ENCODE measurements at regions not wholly inside any gene's neighbourhood (a gene's known extent, or its start where the extent isn't known, plus 50 kb on each side); places are given as distances from the start of the nearest gene placed in this dataset.
A peak's percentile ranks its signal among the peaks of the same experiment; 100 is the strongest.

DNA sequence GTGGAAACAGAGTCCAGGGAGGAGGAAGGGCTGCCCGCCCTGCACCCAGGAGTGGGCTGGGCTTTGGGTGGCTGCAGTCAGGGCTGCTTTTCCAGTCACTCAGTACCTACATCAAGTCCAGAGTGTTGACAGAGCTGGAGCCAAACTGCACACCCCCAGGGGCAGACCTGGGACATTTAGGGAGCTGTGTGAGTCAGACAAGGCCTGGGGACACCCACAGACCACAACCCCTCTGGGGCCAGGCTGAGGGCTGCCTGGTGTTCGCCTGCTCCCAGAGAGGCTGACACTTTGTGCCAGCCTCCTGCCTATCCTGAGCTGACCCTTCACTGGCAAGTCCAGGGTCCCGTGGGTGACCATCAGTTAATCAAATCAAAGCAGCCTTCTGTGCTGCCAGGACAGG lies 240.0 kb downstream of the BCOR start:
- no peak overlapping the region for H3K27ac ChIP-seq
- H3K27me3 ChIP-seq = no peaks in the 10 kb centered on the region
- DNase-seq = no peak
- no peak for TF ChIP-seq POLR2A (IDR thresholded peaks at IDR 0.05)
- TF ChIP-seq, protein P1, sequence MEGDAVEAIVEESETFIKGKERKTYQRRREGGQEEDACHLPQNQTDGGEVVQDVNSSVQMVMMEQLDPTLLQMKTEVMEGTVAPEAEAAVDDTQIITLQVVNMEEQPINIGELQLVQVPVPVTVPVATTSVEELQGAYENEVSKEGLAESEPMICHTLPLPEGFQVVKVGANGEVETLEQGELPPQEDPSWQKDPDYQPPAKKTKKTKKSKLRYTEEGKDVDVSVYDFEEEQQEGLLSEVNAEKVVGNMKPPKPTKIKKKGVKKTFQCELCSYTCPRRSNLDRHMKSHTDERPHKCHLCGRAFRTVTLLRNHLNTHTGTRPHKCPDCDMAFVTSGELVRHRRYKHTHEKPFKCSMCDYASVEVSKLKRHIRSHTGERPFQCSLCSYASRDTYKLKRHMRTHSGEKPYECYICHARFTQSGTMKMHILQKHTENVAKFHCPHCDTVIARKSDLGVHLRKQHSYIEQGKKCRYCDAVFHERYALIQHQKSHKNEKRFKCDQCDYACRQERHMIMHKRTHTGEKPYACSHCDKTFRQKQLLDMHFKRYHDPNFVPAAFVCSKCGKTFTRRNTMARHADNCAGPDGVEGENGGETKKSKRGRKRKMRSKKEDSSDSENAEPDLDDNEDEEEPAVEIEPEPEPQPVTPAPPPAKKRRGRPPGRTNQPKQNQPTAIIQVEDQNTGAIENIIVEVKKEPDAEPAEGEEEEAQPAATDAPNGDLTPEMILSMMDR (IDR thresholded peaks at IDR 0.05) = no peak
- WGBS, 2 donors = 82 to 89% methylated on average over 1 of the region's 3 CpGs
- no peaks in the 10 kb centered on the region for H3K36me3 ChIP-seq
- H3K4me3 ChIP-seq (replicated peaks in 1 of 3) = no peak overlapping the region
- H3K9me3 ChIP-seq = no peaks in the 10 kb centered on the region
- intact Hi-C loops (cut with DNase I) = no loop called here
- H3K4me1 ChIP-seq = peaks cover 0 to 4% of the 10 kb centered on the region in 2 donors

- no peaks in the 10 kb centered on the region for H3K9me3 ChIP-seq
- H3K27ac ChIP-seq = no peak overlapping the region
- 45 to 54% methylated on average over 10 to 11 of the region's 13 CpGs for WGBS, 2 donors
- intact Hi-C loops (cut with DNase I) = no loop called here
- no peak overlapping the region for H3K4me3 ChIP-seq (replicated peaks in 1 of 3)
- H3K4me1 ChIP-seq = peaks cover 0 to 4% of the 10 kb centered on the region in 2 donors
- no peaks in the 10 kb centered on the region for H3K36me3 ChIP-seq
- H3K27me3 ChIP-seq = no peaks in the 10 kb centered on the region
- TF ChIP-seq POLR2A (IDR thresholded peaks at IDR 0.05) = no peak
- TF ChIP-seq, protein P1 (IDR thresholded peaks at IDR 0.05) = no peak
- DNase-seq = peak; percentile 20 to 25
These were observed 237.5 kb downstream of the BCOR start for GRCh38 chrX:39859991-39860861.

- Histone ChIP-seq H3K36me3 (no peaks in the 10 kb centered on the region), H3K27me3 (no peaks in the 10 kb centered on the region), H3K9me3 (no peaks in the 10 kb centered on the region), H3K4me1 (peaks cover 0 to 4% of the 10 kb centered on the region in 2 donors), H3K27ac (no peak overlapping the region), H3K4me3 (replicated peaks in 1 of 3) (no peak overlapping the region)
- 89 to 90% methylated on average over 4 to 5 of the region's 5 CpGs for WGBS, 2 donors
- no peak for DNase-seq
- intact Hi-C loops (cut with DNase I) = no loop called here
- TF ChIP-seq, protein P1 (IDR thresholded peaks at IDR 0.05) = no peak
- TF ChIP-seq POLR2A (IDR thresholded peaks at IDR 0.05) = no peak
These were observed 234.8 kb downstream of the BCOR start for GRCh38 chrX:39862963-39863362.

DNA sequence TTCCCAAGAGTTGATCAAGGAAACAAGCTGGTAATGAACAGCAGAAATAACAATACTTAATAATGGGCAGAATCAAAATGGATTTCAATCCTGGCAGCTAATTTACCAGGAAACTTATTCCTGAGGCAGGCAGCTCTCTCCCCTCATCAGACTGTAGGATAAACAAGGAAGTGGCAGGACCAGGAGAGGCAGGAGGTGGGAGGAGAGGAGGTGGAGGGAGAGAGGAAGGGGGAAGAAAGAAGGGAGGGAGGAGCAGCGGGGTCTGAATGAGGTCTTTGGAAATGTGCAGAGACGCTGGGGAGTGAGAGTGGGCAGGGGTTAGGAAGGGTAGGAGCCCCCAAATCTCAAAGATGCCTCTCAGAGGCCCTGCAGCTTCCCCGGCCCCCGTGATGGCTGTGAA lies 231.5 kb downstream of the BCOR start:
- Histone ChIP-seq H3K27me3 (no peaks in the 10 kb centered on the region), H3K4me1 (no peaks in the 10 kb centered on the region), H3K27ac (no peak overlapping the region), H3K4me3 (replicated peaks in 1 of 3) (no peak overlapping the region), H3K36me3 (no peaks in the 10 kb centered on the region), H3K9me3 (no peaks in the 10 kb centered on the region)
- TF ChIP-seq, protein P1 (IDR thresholded peaks at IDR 0.05) = no peak
- TF ChIP-seq POLR2A (IDR thresholded peaks at IDR 0.05) = no peak
- intact Hi-C loops (cut with DNase I) = no loop called here
- WGBS, 2 donors = 54 to 69% methylated on average over 2 to 4 of the region's 4 CpGs
- no peak for DNase-seq

- no peak overlapping the region for H3K4me3 ChIP-seq (replicated peaks in 1 of 3)
- TF ChIP-seq POLR2A (IDR thresholded peaks at IDR 0.05) = no peak
- TF ChIP-seq, protein P1 (IDR thresholded peaks at IDR 0.05) = no peak
- H3K4me1 ChIP-seq = no peaks in the 10 kb centered on the region
- intact Hi-C loops (cut with DNase I) = no loop called here
- H3K36me3 ChIP-seq = no peaks in the 10 kb centered on the region
- no peak for DNase-seq
- WGBS, 2 donors = 57 to 89% methylated on average over 2 to 4 of the region's 7 CpGs
- H3K27me3 ChIP-seq = no peaks in the 10 kb centered on the region
- H3K27ac ChIP-seq = no peak overlapping the region
- no peaks in the 10 kb centered on the region for H3K9me3 ChIP-seq
These were observed 227.7 kb downstream of the BCOR start for GRCh38 chrX:39869846-39870601.

All from thyroid gland (tissue), 4 donors.